ENCODE measurements at regions not wholly inside any gene's neighbourhood (a gene's known extent, or its start where the extent isn't known, plus 50 kb on each side); places are given as distances from the start of the nearest gene placed in this dataset.

- Histone ChIP-seq H3K4me3 (ENCODE audit: low read depth, low read length, poor library complexity, severe bottlenecking) (no peak overlapping the region), H3K27ac (ENCODE audit: low read depth, low read length, poor library complexity, severe bottlenecking) (no peak overlapping the region), H3K9me2 (ENCODE audit: insufficient read depth, low read length) (no peaks in the 10 kb centered on the region), H3K79me2 (ENCODE audit: insufficient read depth, low read depth, low read length) (no peaks in the 10 kb centered on the region), H4K20me1 (ENCODE audit: insufficient read depth, low read length) (no peaks in the 10 kb centered on the region), H3K36me3 (ENCODE audit: insufficient read depth, low read length) (no peaks in the 10 kb centered on the region), H3K4me1 (ENCODE audit: insufficient read depth, low read length, poor library complexity, severe bottlenecking) (no peaks in the 10 kb centered on the region), H3K4me2 (ENCODE audit: low read length) (no peak overlapping the region), H3K9me3 (ENCODE audit: low read length) (no peaks in the 10 kb centered on the region), H2AFZ (ENCODE audit: low read length) (no peak overlapping the region)
- no TSS peak for BruUV-seq (replicated peaks)
- no peak for DNase-seq (ENCODE audit: low spot score)
- intact Hi-C loops (cut with micrococcal nuclease; ENCODE audit: unreplicated experiment), result no loop called here
- TF ChIP-seq EZH2phosphoT487 (IDR thresholded peaks at IDR 0.05; ENCODE audit: borderline replicate concordance, low read depth, low read length) (no peak), CTCF (conservative IDR thresholded peaks at IDR 0.05; ENCODE audit: low read length) (no peak)
- CTCF ChIA-PET (ENCODE audit: unreplicated experiment), result interaction anchor here (0.6 kb wide), 1 partner anchor 42 kb away, joined by 3 read pairs; no protein-coding TSS in a partner anchor
- POLR2A ChIA-PET, result no interaction called here
Observed at GRCh38 chr5:73323466-73323865, 125.1 kb downstream of the FOXD1 start.

GRCh38 chr5:73322437-73323076, 126.0 kb downstream of the FOXD1 start:
- Histone ChIP-seq H3K36me3 (ENCODE audit: insufficient read depth, low read length) (no peaks in the 10 kb centered on the region), H3K9me3 (ENCODE audit: low read length) (no peaks in the 10 kb centered on the region), H3K9me2 (ENCODE audit: insufficient read depth, low read length) (no peaks in the 10 kb centered on the region), H3K4me3 (ENCODE audit: low read depth, low read length, poor library complexity, severe bottlenecking) (no peak overlapping the region), H3K27ac (ENCODE audit: low read depth, low read length, poor library complexity, severe bottlenecking) (no peak overlapping the region), H3K79me2 (ENCODE audit: insufficient read depth, low read depth, low read length) (no peaks in the 10 kb centered on the region), H2AFZ (ENCODE audit: low read length) (no peak overlapping the region), H3K4me1 (ENCODE audit: insufficient read depth, low read length, poor library complexity, severe bottlenecking) (no peaks in the 10 kb centered on the region), H3K4me2 (ENCODE audit: low read length) (no peak overlapping the region), H4K20me1 (ENCODE audit: insufficient read depth, low read length) (no peaks in the 10 kb centered on the region)
- TF ChIP-seq EZH2phosphoT487 (IDR thresholded peaks at IDR 0.05; ENCODE audit: borderline replicate concordance, low read depth, low read length) (no peak), CTCF (conservative IDR thresholded peaks at IDR 0.05; ENCODE audit: low read length) (no peak)
- intact Hi-C loops (cut with micrococcal nuclease; ENCODE audit: unreplicated experiment), result no loop called here
- ChIA-PET CTCF (ENCODE audit: unreplicated experiment) (no interaction called here), POLR2A (no interaction called here)
- no TSS peak for BruUV-seq (replicated peaks)
- no peak for DNase-seq (ENCODE audit: low spot score)

GRCh38 chr5:73321757-73322436, 126.7 kb downstream of the FOXD1 start:
- Histone ChIP-seq H3K4me1 (ENCODE audit: insufficient read depth, low read length, poor library complexity, severe bottlenecking) (no peaks in the 10 kb centered on the region), H2AFZ (ENCODE audit: low read length) (no peak overlapping the region), H3K27ac (ENCODE audit: low read depth, low read length, poor library complexity, severe bottlenecking) (no peak overlapping the region), H3K4me3 (ENCODE audit: low read depth, low read length, poor library complexity, severe bottlenecking) (no peak overlapping the region), H3K79me2 (ENCODE audit: insufficient read depth, low read depth, low read length) (no peaks in the 10 kb centered on the region), H3K9me2 (ENCODE audit: insufficient read depth, low read length) (no peaks in the 10 kb centered on the region), H3K4me2 (ENCODE audit: low read length) (no peak overlapping the region), H3K36me3 (ENCODE audit: insufficient read depth, low read length) (no peaks in the 10 kb centered on the region), H3K9me3 (ENCODE audit: low read length) (no peaks in the 10 kb centered on the region), H4K20me1 (ENCODE audit: insufficient read depth, low read length) (no peaks in the 10 kb centered on the region)
- no peak for DNase-seq (ENCODE audit: low spot score)
- POLR2A ChIA-PET, result interaction anchor here (0.6 kb wide), 5 partner anchors 24 to 1599 kb away, joined by 3 to 9 read pairs (median 3); no protein-coding TSS in a partner anchor
- CTCF ChIA-PET (ENCODE audit: unreplicated experiment), result no interaction called here
- intact Hi-C loops (cut with micrococcal nuclease; ENCODE audit: unreplicated experiment), result no loop called here
- no TSS peak for BruUV-seq (replicated peaks)
- TF ChIP-seq EZH2phosphoT487 (IDR thresholded peaks at IDR 0.05; ENCODE audit: borderline replicate concordance, low read depth, low read length), result no peak
- TF ChIP-seq CTCF (conservative IDR thresholded peaks at IDR 0.05; ENCODE audit: low read length), result no peak
